Spinal cord (tissue), 9 donors: ENCODE measurements at regions not wholly inside any gene's neighbourhood (a gene's known extent, or its start where the extent isn't known, plus 50 kb on each side); places are given as distances from the start of the nearest gene placed in this dataset.
"Not testable (repeated sequence)": the region's sequence is repeated elsewhere in the genome, so short reads cannot be mapped to it uniquely, and the experiment has no call there.

ENCODE experiments used
- DNase-seq, 6 donors: peaks; one replicate each; pipeline versions ENCODE4 v3.0.0 to v3.0.0-alpha.2; 2013 to 2015; ENCODE audit warnings: low spot score in 6 of 6, low read depth in 4 of 6
- H3K27ac ChIP-seq: one replicate; pipeline ENCODE4 v1.5.1; 2013; ENCODE audit warnings: low read depth, low read length, control low read depth
- H3K27me3 ChIP-seq: one replicate; pipeline ENCODE4 v1.6.1; 2013; ENCODE audit warnings: low read length; ENCODE audit not compliant: control insufficient read depth, insufficient read depth
- H3K36me3 ChIP-seq: one replicate; pipeline ENCODE4 v1.6.1; 2013; ENCODE audit warnings: low read length; ENCODE audit not compliant: control insufficient read depth, insufficient read depth
- H3K4me1 ChIP-seq: one replicate; pipeline ENCODE4 v1.6.1; 2013; ENCODE audit warnings: low read length; ENCODE audit not compliant: control insufficient read depth, insufficient read depth
- H3K4me3 ChIP-seq: one replicate; pipeline ENCODE4 v1.5.1; 2013; ENCODE audit warnings: low read depth, low read length, control low read depth
- H3K9me3 ChIP-seq: one replicate; pipeline ENCODE4 v1.6.1; 2013; ENCODE audit warnings: low read length; ENCODE audit not compliant: control insufficient read depth, insufficient read depth
- WGBS: methylation state at CpG from one replicate; pipeline ENCODE4 v1.1.5; 2013; ENCODE audit warnings: missing lambda C conversion rate; ENCODE audit not compliant: insufficient coverage; 5-methylcytosine and 5-hydroxymethylcytosine counted together
- donor health status: healthy.

DNA sequence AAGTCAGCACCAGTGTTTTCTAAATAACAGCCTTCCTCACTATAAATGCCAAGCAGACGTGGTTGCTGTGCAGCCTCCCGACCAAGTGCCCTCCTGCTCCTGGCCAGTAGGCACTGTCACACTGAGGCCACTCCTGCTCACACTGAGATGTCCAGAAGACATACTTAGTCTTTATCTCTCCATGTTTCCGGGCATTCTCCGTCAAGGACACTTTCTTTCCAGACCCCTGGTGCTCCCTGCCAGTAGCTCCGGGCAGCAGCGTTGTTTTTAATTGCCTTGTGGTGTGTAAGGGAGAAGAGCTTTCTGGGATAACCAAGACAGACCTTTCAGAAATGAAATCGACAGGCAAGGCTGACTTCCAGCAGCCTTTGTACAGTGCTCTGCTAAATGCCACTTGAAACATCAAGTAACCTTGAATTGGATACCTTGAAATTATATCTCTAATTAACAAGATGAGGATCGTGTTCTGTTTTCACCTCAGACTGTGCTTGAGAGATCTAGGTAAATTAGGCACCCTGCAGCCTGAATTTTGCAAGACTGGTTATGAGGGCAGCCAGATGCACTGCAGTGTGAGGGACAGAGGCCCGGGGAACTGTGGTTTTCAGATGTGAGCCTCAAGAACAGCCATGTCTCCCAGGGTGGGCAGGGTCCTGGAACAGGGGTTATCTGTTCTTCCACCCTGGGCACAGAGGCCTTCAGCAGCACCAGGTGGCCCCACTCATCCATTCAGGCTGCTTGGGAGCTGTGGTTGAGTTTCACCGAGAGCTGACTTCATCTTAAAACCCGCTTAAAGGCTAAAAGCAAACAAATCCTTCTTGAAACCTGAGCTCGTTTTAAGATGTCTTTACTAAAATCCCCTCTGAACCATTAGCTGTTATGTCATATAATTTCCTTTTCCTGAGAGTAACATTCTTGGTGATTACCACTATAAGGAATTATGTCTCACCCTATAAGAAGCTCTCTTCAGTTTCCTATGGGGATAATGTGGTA lies 105.5 kb upstream of the IL12A start:
- Histone ChIP-seq H3K4me3 (no peak overlapping the region), H3K27ac (peak overlapping the region; percentile 89), H3K9me3 (no peaks in the 10 kb centered on the region), H3K4me1 (peaks cover 32% of the 10 kb centered on the region), H3K36me3 (peaks cover 3% of the 10 kb centered on the region), H3K27me3 (no peaks in the 10 kb centered on the region)
- WGBS: 14% methylated on average over 4 of the region's 12 CpGs
- peak in 3 of 6 donors; percentile 35 to 86 (median 71) for DNase-seq

DNA sequence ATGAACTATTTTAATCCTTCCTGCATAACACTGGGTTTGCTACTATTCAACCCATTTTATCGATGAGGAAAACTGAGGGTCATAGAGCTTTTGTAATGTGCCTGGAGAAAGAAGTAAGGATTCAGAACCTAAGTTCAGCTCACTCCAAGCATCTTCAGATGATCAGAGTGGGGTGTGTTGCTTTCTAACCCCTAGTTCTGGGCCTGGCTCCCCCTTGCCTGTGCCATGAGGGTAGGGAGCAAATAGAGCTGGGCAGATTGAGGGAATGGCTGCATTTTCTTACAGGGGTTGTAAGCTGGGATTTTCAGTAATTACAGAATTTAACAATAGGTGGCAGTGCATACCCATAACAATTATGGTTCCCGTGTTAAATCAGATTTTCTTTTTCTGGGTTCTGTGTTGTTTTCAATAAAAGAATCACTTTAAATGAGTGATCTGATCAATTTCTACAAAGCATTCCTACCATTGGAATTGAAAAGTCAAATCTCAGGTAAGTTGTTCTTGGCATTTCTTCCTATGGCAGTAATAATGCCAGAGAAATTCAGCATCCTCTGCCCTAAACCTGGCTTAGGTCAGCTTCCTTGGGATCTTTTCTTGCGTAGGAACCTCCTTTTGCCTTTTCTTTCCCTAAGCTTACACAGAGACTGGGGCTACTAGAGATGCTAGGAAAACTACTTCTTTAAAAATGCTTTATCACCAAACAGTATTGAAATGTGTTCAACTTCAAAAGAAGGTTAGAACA lies 103.8 kb upstream of the IL12A start:
- peak in 4 of 6 donors; percentile 35 to 88 (median 56) for DNase-seq
- no peaks in the 10 kb centered on the region for H3K9me3 ChIP-seq
- no peak overlapping the region for H3K4me3 ChIP-seq
- no CpG with 5 or more reads among the region's 3 CpGs for WGBS
- no peaks in the 10 kb centered on the region for H3K27me3 ChIP-seq
- peaks cover 3% of the 10 kb centered on the region for H3K36me3 ChIP-seq
- peak overlapping the region; percentile 64 for H3K27ac ChIP-seq
- H3K4me1 ChIP-seq: peaks cover 32% of the 10 kb centered on the region

DNA sequence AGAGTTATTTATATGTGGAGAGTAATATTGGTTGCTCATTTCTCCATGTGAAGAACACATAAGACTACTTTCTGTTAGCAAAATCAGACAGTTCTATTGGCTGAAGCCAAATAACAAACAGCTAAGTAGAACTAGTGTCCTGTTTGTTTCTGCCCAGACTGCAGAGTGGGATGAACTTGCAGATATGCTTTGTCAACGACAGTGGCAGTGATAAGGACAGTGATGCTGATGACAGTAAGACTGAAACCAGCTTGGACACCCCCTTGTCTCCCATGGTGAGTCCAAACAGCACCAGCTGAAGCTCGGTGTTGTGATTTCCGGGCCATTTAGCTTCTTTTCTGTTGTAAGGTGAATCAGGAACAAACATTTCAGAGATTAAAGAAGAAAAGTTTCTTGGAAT lies 102.6 kb upstream of the IL12A start:
- Histone ChIP-seq H3K4me1 (peaks cover 34% of the 10 kb centered on the region), H3K27ac (peak overlapping the region; percentile 60)

DNA sequence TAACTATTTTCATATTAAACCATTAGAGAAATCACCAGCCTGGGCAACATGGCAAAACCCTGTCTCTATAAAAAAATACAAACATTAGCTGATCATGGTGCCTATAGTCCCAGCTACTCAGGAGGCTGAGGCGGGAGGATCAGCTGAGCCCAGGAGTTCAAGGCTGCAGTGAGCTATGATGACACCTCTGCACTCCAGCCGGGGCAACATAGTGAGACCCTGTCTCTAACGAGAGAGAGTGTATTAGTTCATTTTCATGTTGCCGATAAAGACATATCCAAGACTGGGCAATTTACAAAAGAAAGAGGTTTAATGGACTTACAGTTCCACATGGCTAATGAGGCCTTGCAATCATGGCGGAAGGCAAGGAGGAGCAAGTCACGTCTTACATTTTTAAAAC lies 102.1 kb upstream of the IL12A start:
- not testable (repeated sequence) for H3K27ac ChIP-seq, DNase-seq, H3K4me3 ChIP-seq, H3K27me3 ChIP-seq, H3K9me3 ChIP-seq, H3K36me3 ChIP-seq
- peaks cover 36% of the 10 kb centered on the region for H3K4me1 ChIP-seq
- WGBS: 100% methylated on average over 4 of the region's 6 CpGs

More for the DNA sequence above, 102.6 kb upstream of the IL12A start:
- DNase-seq: no peak
- H3K27me3 ChIP-seq: no peaks in the 10 kb centered on the region
- H3K4me3 ChIP-seq: no peak overlapping the region
- 78% methylated on average over 1 of the region's 3 CpGs for WGBS
- H3K36me3 ChIP-seq: peaks cover 6% of the 10 kb centered on the region
- no peaks in the 10 kb centered on the region for H3K9me3 ChIP-seq

DNA sequence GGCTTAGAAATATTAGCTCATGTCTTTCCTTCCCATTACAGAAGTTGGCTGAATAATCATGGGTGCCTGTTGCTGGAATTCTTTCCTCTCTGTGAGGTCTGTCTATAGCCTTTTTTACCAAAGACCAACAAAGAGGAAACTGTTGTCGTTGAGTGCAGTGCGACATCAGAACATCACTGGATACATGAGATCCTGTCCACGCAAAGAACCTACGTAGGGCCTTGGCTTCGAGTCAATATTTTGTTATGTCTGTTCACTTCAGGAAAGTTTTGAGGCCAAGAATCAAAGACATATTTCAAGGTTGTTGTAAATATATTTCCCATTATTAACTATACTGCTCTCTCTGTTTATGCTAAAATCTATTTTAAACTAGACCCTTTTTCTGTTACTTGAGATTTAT lies 101.5 kb upstream of the IL12A start:
- no peaks in the 10 kb centered on the region for H3K9me3 ChIP-seq

DNA sequence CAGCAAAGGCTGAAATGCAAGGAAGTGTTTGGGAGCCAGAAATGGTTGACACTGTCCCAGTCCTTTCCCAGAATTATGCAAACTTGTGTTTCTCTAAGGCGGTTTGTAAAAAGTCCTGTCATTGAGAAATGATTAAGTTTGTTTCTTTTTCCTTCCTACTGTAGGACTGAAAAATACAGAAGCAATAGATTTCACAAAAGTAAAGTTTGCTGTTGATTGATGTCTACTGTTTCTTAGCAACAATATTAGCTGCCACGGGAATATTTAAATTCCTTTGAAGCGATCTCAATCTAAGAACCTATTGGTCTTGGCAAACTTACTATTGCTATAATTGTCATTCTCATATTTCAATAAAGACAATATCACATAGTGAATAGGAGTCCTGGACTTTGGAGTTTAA lies 100.7 kb upstream of the IL12A start:
- Histone ChIP-seq H3K27ac (no peak overlapping the region), H3K36me3 (peaks cover 14% of the 10 kb centered on the region), H3K9me3 (no peaks in the 10 kb centered on the region), H3K4me3 (no peak overlapping the region), H3K4me1 (peaks cover 30% of the 10 kb centered on the region), H3K27me3 (no peaks in the 10 kb centered on the region)
- no peak for DNase-seq
- no CpG with 5 or more reads among the region's 3 CpGs for WGBS

More for the DNA sequence above, 101.5 kb upstream of the IL12A start:
- Histone ChIP-seq H3K4me3 (no peak overlapping the region), H3K27me3 (no peaks in the 10 kb centered on the region), H3K27ac (no peak overlapping the region), H3K4me1 (peaks cover 34% of the 10 kb centered on the region), H3K36me3 (peaks cover 10% of the 10 kb centered on the region)
- WGBS: 74% methylated on average over 4 of the region's 5 CpGs
- DNase-seq: no peak

DNA sequence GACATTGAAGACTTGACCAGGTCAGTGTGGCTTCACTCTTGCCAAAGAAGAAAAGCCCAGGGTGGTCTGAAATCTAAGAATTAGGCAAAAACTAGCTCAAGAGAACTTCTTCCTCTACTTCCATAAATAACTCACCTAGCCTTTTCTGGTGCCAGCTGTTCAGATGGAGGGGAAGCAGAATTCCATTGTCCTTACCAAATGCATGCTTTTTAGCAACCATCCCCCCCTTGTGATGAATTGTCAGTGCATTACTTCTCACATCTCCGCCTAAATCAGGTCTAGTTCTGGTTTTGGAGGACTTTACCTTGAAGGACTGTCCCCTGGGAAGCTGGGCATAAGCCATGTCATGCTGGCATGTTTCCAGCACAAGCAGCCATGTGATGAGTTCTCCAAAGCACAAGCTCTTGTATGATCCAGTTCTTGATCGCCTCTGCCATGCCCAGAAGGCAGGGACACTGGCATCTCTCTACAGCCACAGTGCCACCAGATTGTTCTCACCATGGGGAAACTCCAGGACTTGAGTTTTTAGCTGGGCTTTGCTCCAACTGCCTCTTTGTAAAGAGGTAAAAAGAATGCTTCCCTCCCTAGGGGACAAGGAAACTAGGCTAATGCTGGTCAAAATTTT lies 96.4 kb upstream of the IL12A start:
- H3K36me3 ChIP-seq: peaks cover 24% of the 10 kb centered on the region
- no peaks in the 10 kb centered on the region for H3K27me3 ChIP-seq
- WGBS: 83% methylated on average over 2 of the region's 2 CpGs
- H3K4me1 ChIP-seq: peaks cover 11% of the 10 kb centered on the region
- H3K9me3 ChIP-seq: no peaks in the 10 kb centered on the region
- peak overlapping the region; percentile 49 for H3K27ac ChIP-seq
- DNase-seq: peak in 3 of 6 donors; percentile 29 to 77 (median 50)
- H3K4me3 ChIP-seq: no peak overlapping the region

DNA sequence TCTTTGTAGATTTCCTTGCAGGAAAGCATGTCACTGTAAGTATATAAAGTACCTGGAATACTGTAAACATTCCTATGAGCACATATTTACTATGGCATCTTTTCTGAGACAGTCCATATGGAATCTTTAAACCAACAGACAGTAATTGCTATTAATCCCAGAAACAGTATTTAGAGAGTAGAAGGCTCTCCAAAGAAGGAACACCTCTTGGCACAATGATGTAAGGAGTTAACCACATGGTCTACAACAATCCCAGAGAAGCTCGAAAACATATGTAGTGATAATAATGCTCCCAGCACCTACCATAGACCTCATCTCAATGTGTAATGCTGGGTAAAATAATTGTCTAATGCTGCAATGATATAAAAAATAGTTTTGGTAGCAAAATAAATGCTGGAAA lies 95.8 kb upstream of the IL12A start:
- no CpG with 5 or more reads among the region's 1 CpG for WGBS
- H3K4me3 ChIP-seq: no peak overlapping the region
- DNase-seq: no peak
- H3K27ac ChIP-seq: no peak overlapping the region
- H3K4me1 ChIP-seq: peaks cover 11% of the 10 kb centered on the region
- H3K36me3 ChIP-seq: peaks cover 21% of the 10 kb centered on the region
- H3K27me3 ChIP-seq: no peaks in the 10 kb centered on the region
- no peaks in the 10 kb centered on the region for H3K9me3 ChIP-seq

DNA sequence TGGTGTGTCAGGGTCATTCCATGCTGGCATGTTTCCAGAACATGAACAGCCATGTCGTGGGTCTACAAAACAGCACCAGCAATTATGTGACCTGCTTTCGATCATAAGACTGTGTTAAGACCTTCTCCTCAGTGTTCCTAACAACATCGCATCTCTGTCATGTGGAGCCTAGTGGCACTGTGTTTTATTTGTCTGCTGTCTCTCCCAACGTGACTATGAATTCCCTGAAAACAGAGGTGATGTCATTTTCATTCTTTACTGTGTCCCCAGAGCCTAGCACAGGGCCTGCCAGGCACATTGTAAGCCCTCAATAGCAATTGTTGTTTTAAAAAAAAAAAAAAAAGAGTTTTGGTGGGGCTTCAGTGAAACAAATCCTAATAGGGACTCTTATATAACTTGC lies 94.2 kb upstream of the IL12A start:
- peaks cover 11% of the 10 kb centered on the region for H3K4me1 ChIP-seq
- WGBS: 72% methylated on average over 2 of the region's 4 CpGs

More for the DNA sequence above, 94.2 kb upstream of the IL12A start:
- no peak for DNase-seq
- Histone ChIP-seq H3K27ac (no peak overlapping the region), H3K27me3 (no peaks in the 10 kb centered on the region), H3K36me3 (peaks cover 24% of the 10 kb centered on the region), H3K9me3 (no peaks in the 10 kb centered on the region), H3K4me3 (no peak overlapping the region)
